GM08714 (cell line): ENCODE measurements at regions not wholly inside any gene's neighbourhood (a gene's known extent, or its start where the extent isn't known, plus 50 kb on each side); places are given as distances from the start of the nearest gene placed in this dataset.

Experiments
- H3K4me3 ChIP-seq: fragments of 200-500 bp; sonication (Bioruptor generic); 2 replicates; pipeline ENCODE4 v1.5.1; 2014; ENCODE audit warnings: mild to moderate bottlenecking, low read length, inconsistent platforms
- ZNF274 ChIP-seq: IDR thresholded peaks from 2 replicates; pipeline ENCODE4 v1.6.1; 2012; ENCODE audit warnings: mild to moderate bottlenecking, low read depth, low read length

GRCh38 chr14:82403987-82404386 lies 870.3 kb upstream of the SEL1L start:
- no peak for TF ChIP-seq ZNF274
- no peak overlapping the region for H3K4me3 ChIP-seq

GRCh38 chr14:82410064-82410463 lies 876.4 kb upstream of the SEL1L start:
- no peak overlapping the region for H3K4me3 ChIP-seq
- no peak for TF ChIP-seq ZNF274

GRCh38 chr14:82411298-82411697 lies 877.6 kb upstream of the SEL1L start:
- no peak for TF ChIP-seq ZNF274
- no peak overlapping the region for H3K4me3 ChIP-seq

GRCh38 chr14:82412545-82412944 lies 878.9 kb upstream of the SEL1L start:
- no peak overlapping the region for H3K4me3 ChIP-seq
- TF ChIP-seq ZNF274 = no peak

- TF ChIP-seq ZNF274 = no peak
- no peak overlapping the region for H3K4me3 ChIP-seq
Measured at GRCh38 chr14:82414853-82415539, 881.3 kb upstream of the SEL1L start.

- H3K4me3 ChIP-seq = no peak overlapping the region
- no peak for TF ChIP-seq ZNF274
Measured at GRCh38 chr14:82419933-82420332, 886.3 kb upstream of the SEL1L start.

- no peak overlapping the region for H3K4me3 ChIP-seq
Measured at GRCh38 chr14:82420871-82421270, 887.2 kb upstream of the SEL1L start.

GRCh38 chr14:82421286-82421685 lies 887.6 kb upstream of the SEL1L start:
- H3K4me3 ChIP-seq = no peak overlapping the region
- no peak for TF ChIP-seq ZNF274

More at GRCh38 chr14:82420871-82421270, 887.2 kb upstream of the SEL1L start:
- no peak for TF ChIP-seq ZNF274

GRCh38 chr14:82422230-82422629 lies 888.6 kb upstream of the SEL1L start:
- TF ChIP-seq ZNF274 = no peak
- H3K4me3 ChIP-seq = no peak overlapping the region

GRCh38 chr14:82425261-82425660 lies 891.6 kb upstream of the SEL1L start:
- H3K4me3 ChIP-seq = no peak overlapping the region
- no peak for TF ChIP-seq ZNF274

- no peak for TF ChIP-seq ZNF274
- no peak overlapping the region for H3K4me3 ChIP-seq
Measured at GRCh38 chr14:82431031-82431430, 897.4 kb upstream of the SEL1L start.

- no peak overlapping the region for H3K4me3 ChIP-seq
- TF ChIP-seq ZNF274 = no peak
Measured at GRCh38 chr14:82432301-82433105, 898.9 kb upstream of the SEL1L start.

- no peak overlapping the region for H3K4me3 ChIP-seq
- TF ChIP-seq ZNF274 = no peak
Measured at GRCh38 chr14:82438436-82438835, 904.8 kb upstream of the SEL1L start.

GRCh38 chr14:82441270-82441669 lies 907.6 kb upstream of the SEL1L start:
- no peak for TF ChIP-seq ZNF274
- H3K4me3 ChIP-seq = no peak overlapping the region
